Middle frontal gyrus (tissue), 1 donor: ENCODE measurements at regions not wholly inside any gene's neighbourhood (a gene's known extent, or its start where the extent isn't known, plus 50 kb on each side); places are given as distances from the start of the nearest gene placed in this dataset.
"Not testable (repeated sequence)": the region's sequence is repeated elsewhere in the genome, so short reads cannot be mapped to it uniquely, and the experiment has no call there.

Experiments
- DNase-seq: peaks from one replicate; pipeline ENCODE4 v3.0.0-alpha.2; 2015; ENCODE audit warnings: low spot score; ENCODE audit errors: extremely low spot score

- DNase-seq = not testable (repeated sequence)
Measured at GRCh38 chr7:150192541-150192940, 130.6 kb upstream of the LRRC61 start.

- DNase-seq = not testable (repeated sequence)
Measured at GRCh38 chr7:150193866-150194265, 129.3 kb upstream of the LRRC61 start.
